ENCODE measurements at regions not wholly inside any gene's neighbourhood (a gene's known extent, or its start where the extent isn't known, plus 50 kb on each side); places are given as distances from the start of the nearest gene placed in this dataset.

- Histone ChIP-seq H4K20me1 (ENCODE audit: insufficient read depth) (no peaks in the 10 kb centered on the region), H3K4me2 (no peak overlapping the region), H3K27ac (no peak overlapping the region), H2AFZ (ENCODE audit: low read depth) (no peak overlapping the region), H3K36me3 (ENCODE audit: insufficient read depth) (no peaks in the 10 kb centered on the region), H3K9ac (no peak overlapping the region), H3K79me2 (ENCODE audit: insufficient read depth, low read depth) (no peaks in the 10 kb centered on the region), H3K27me3 (ENCODE audit: insufficient read depth, low read depth) (no peaks in the 10 kb centered on the region), H3K4me1 (ENCODE audit: low read depth, poor library complexity, severe bottlenecking) (no peaks in the 10 kb centered on the region), H3K4me3 (IDR thresholded peaks at IDR 0.05; ENCODE audit: insufficient read depth, low read depth, low read length) (no peak overlapping the region)
- no peak for TF ChIP-seq CTCF (conservative IDR thresholded peaks at IDR 0.05; ENCODE audit: low read depth, low read length)
These were observed 350.5 kb upstream of the PABPC4L start for GRCh38 chr4:134552063-134552462.

- no peak for TF ChIP-seq CTCF (conservative IDR thresholded peaks at IDR 0.05; ENCODE audit: low read depth, low read length)
- H3K4me2 ChIP-seq, result no peak overlapping the region
- no peaks in the 10 kb centered on the region for H3K4me1 ChIP-seq (ENCODE audit: low read depth, poor library complexity, severe bottlenecking)
- no peaks in the 10 kb centered on the region for H3K79me2 ChIP-seq (ENCODE audit: insufficient read depth, low read depth)
- H3K27me3 ChIP-seq (ENCODE audit: insufficient read depth, low read depth), result no peaks in the 10 kb centered on the region
- no peak overlapping the region for H3K27ac ChIP-seq
- no peak overlapping the region for H3K4me3 ChIP-seq (IDR thresholded peaks at IDR 0.05; ENCODE audit: insufficient read depth, low read depth, low read length)
- H4K20me1 ChIP-seq (ENCODE audit: insufficient read depth), result no peaks in the 10 kb centered on the region
- no peak overlapping the region for H3K9ac ChIP-seq
- H3K36me3 ChIP-seq (ENCODE audit: insufficient read depth), result no peaks in the 10 kb centered on the region
- no peak overlapping the region for H2AFZ ChIP-seq (ENCODE audit: low read depth)
These were observed 349.8 kb upstream of the PABPC4L start for GRCh38 chr4:134551348-134551747.

GRCh38 chr4:134548052-134548628 is 346.6 kb upstream of the PABPC4L start:
- H3K36me3 ChIP-seq (ENCODE audit: insufficient read depth), result no peaks in the 10 kb centered on the region
- no peaks in the 10 kb centered on the region for H3K4me1 ChIP-seq (ENCODE audit: low read depth, poor library complexity, severe bottlenecking)
- H3K4me3 ChIP-seq (IDR thresholded peaks at IDR 0.05; ENCODE audit: insufficient read depth, low read depth, low read length), result no peak overlapping the region
- H3K9ac ChIP-seq, result no peak overlapping the region
- H3K4me2 ChIP-seq, result no peak overlapping the region
- TF ChIP-seq CTCF (conservative IDR thresholded peaks at IDR 0.05; ENCODE audit: low read depth, low read length), result no peak
- no peak overlapping the region for H2AFZ ChIP-seq (ENCODE audit: low read depth)
- H3K79me2 ChIP-seq (ENCODE audit: insufficient read depth, low read depth), result no peaks in the 10 kb centered on the region
- no peaks in the 10 kb centered on the region for H4K20me1 ChIP-seq (ENCODE audit: insufficient read depth)
- no peaks in the 10 kb centered on the region for H3K27me3 ChIP-seq (ENCODE audit: insufficient read depth, low read depth)
- H3K27ac ChIP-seq, result no peak overlapping the region

GRCh38 chr4:134546279-134546678 is 344.7 kb upstream of the PABPC4L start:
- H4K20me1 ChIP-seq (ENCODE audit: insufficient read depth), result no peaks in the 10 kb centered on the region
- H3K4me3 ChIP-seq (IDR thresholded peaks at IDR 0.05; ENCODE audit: insufficient read depth, low read depth, low read length), result no peak overlapping the region
- no peak overlapping the region for H3K4me2 ChIP-seq
- no peak overlapping the region for H3K27ac ChIP-seq
- H3K79me2 ChIP-seq (ENCODE audit: insufficient read depth, low read depth), result no peaks in the 10 kb centered on the region
- H3K27me3 ChIP-seq (ENCODE audit: insufficient read depth, low read depth), result no peaks in the 10 kb centered on the region
- H3K9ac ChIP-seq, result no peak overlapping the region
- H3K4me1 ChIP-seq (ENCODE audit: low read depth, poor library complexity, severe bottlenecking), result no peaks in the 10 kb centered on the region
- no peak for TF ChIP-seq CTCF (conservative IDR thresholded peaks at IDR 0.05; ENCODE audit: low read depth, low read length)
- no peak overlapping the region for H2AFZ ChIP-seq (ENCODE audit: low read depth)
- H3K36me3 ChIP-seq (ENCODE audit: insufficient read depth), result no peaks in the 10 kb centered on the region
